HepG2 (cell line): ENCODE measurements at regions not wholly inside any gene's neighbourhood (a gene's known extent, or its start where the extent isn't known, plus 50 kb on each side); places are given as distances from the start of the nearest gene placed in this dataset.

Experiments used
- ARNT2 ChIP-seq: sonication (generic); formaldehyde crosslinking; IDR thresholded peaks from 2 replicates; pipeline ENCODE4 v1.8.0; 2022; ENCODE audit warnings: mild to moderate bottlenecking, low read depth, missing genetic modification reagents, moderate library complexity
- CEBPG ChIP-seq: IDR thresholded peaks from 2 replicates; pipeline ENCODE4 v1.6.1; 2016
- CREM ChIP-seq, 2 experiments: sonication (generic) in 1 of 2; formaldehyde crosslinking in 1 of 2; IDR thresholded peaks; 2 replicates each; pipeline versions ENCODE4 v1.4.0 to v1.6.1; 2016 to 2020; ENCODE audit warnings: antibody characterized with exemption in 1 of 2, mild to moderate bottlenecking in 1 of 2, missing genetic modification reagents in 1 of 2
- FOXK2 ChIP-seq: fragments of 450-650 bp; IDR thresholded peaks from 2 replicates; pipeline ENCODE4 v1.6.1; 2016
- RBFOX2 ChIP-seq: fragments of 200-400 bp; formaldehyde crosslinking; IDR thresholded peaks from 2 replicates; pipeline ENCODE4 v1.6.1; 2017; ENCODE audit warnings: low read depth, mild to moderate bottlenecking, low read length
- RFX5 ChIP-seq: IDR thresholded peaks from 2 replicates; pipeline ENCODE4 v1.6.1; 2011; ENCODE audit warnings: low read depth, low read length, improper control_type of control experiment
- XBP1 ChIP-seq: sonication (generic); formaldehyde crosslinking; IDR thresholded peaks from 2 replicates; pipeline ENCODE4 v1.5.0; 2020; ENCODE audit warnings: missing genetic modification reagents
- ZNF274 ChIP-seq: sonication (generic); formaldehyde crosslinking; IDR thresholded peaks from 2 replicates; pipeline ENCODE4 v1.5.1; 2020; ENCODE audit warnings: mild to moderate bottlenecking, missing genetic modification reagents
- ZNF850 ChIP-seq: sonication (generic); formaldehyde crosslinking; conservative IDR thresholded peaks from 2 replicates; pipeline ENCODE4 v1.9.0; 2021; ENCODE audit warnings: mild to moderate bottlenecking, missing genetic modification reagents
- TF ChIP-seq, protein P1 (sequence below): sonication (generic); formaldehyde crosslinking; IDR thresholded peaks from 2 replicates; pipeline ENCODE4 v1.4.0; 2020; ENCODE audit warnings: missing genetic modification reagents, borderline replicate concordance
- TF ChIP-seq, protein P2 (sequence below): sonication (generic); formaldehyde crosslinking; IDR thresholded peaks from 2 replicates; pipeline ENCODE4 v1.8.0; 2022; ENCODE audit warnings: mild to moderate bottlenecking, missing genetic modification reagents; ENCODE audit not compliant: insufficient replicate concordance

DNA sequence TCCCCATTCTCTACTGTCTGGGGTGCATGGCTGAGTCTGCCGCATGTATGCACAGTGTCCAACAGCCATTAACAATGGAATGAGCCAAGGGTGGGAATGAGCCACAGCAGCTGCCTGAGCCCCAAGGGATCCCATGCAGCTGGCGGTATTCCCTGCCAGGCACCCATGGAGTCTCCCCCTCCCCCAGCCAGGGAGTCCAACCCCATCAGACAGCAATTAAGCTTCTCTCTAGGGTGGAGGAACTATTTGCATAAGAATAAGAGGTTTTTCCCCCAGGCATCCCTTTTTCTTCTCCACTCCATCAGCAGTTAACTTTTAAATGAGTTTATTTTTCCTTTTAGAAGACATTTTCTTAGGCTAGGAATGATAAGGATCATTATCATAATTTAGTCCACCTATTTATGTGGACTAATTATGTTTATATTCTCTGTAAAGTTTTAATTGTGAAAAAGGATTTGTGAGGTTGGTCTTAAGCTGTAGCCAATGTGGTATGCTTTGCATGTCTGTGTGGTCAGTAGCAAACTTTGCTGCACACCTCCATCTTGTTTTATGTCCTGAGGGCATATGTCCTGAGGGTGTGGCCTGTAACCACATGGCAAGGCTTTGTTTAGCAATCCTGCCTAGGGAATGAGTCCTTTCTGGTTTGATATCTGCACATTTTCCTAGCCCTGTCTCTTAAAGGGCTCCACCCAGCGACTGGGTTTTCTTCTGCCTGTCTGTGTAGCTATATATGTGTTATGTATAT, 158.9 kb upstream of the OLIG3 start:
- TF ChIP-seq, protein P1, sequence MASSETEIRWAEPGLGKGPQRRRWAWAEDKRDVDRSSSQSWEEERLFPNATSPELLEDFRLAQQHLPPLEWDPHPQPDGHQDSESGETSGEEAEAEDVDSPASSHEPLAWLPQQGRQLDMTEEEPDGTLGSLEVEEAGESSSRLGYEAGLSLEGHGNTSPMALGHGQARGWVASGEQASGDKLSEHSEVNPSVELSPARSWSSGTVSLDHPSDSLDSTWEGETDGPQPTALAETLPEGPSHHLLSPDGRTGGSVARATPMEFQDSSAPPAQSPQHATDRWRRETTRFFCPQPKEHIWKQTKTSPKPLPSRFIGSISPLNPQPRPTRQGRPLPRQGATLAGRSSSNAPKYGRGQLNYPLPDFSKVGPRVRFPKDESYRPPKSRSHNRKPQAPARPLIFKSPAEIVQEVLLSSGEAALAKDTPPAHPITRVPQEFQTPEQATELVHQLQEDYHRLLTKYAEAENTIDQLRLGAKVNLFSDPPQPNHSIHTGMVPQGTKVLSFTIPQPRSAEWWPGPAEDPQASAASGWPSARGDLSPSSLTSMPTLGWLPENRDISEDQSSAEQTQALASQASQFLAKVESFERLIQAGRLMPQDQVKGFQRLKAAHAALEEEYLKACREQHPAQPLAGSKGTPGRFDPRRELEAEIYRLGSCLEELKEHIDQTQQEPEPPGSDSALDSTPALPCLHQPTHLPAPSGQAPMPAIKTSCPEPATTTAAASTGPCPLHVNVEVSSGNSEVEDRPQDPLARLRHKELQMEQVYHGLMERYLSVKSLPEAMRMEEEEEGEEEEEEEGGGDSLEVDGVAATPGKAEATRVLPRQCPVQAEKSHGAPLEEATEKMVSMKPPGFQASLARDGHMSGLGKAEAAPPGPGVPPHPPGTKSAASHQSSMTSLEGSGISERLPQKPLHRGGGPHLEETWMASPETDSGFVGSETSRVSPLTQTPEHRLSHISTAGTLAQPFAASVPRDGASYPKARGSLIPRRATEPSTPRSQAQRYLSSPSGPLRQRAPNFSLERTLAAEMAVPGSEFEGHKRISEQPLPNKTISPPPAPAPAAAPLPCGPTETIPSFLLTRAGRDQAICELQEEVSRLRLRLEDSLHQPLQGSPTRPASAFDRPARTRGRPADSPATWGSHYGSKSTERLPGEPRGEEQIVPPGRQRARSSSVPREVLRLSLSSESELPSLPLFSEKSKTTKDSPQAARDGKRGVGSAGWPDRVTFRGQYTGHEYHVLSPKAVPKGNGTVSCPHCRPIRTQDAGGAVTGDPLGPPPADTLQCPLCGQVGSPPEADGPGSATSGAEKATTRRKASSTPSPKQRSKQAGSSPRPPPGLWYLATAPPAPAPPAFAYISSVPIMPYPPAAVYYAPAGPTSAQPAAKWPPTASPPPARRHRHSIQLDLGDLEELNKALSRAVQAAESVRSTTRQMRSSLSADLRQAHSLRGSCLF (CRISPR knock-in tag) = no peak
- TF ChIP-seq FOXK2 = no peak
- TF ChIP-seq, protein P2, sequence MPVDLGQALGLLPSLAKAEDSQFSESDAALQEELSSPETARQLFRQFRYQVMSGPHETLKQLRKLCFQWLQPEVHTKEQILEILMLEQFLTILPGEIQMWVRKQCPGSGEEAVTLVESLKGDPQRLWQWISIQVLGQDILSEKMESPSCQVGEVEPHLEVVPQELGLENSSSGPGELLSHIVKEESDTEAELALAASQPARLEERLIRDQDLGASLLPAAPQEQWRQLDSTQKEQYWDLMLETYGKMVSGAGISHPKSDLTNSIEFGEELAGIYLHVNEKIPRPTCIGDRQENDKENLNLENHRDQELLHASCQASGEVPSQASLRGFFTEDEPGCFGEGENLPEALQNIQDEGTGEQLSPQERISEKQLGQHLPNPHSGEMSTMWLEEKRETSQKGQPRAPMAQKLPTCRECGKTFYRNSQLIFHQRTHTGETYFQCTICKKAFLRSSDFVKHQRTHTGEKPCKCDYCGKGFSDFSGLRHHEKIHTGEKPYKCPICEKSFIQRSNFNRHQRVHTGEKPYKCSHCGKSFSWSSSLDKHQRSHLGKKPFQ (CRISPR knock-in tag) = no peak
- TF ChIP-seq ARNT2 (CRISPR knock-in tag) = no peak
- TF ChIP-seq CEBPG (CRISPR knock-in tag) = no peak
- TF ChIP-seq ZNF274 (CRISPR knock-in tag) = no peak
- no peak for TF ChIP-seq XBP1
- no peak for TF ChIP-seq RFX5
- TF ChIP-seq ZNF850 (CRISPR knock-in tag) = no peak
- TF ChIP-seq RBFOX2 = no peak
- TF ChIP-seq CREM (IDR thresholded peaks at IDR 0.05) = no peak
- no peak for TF ChIP-seq CREM (CRISPR knock-in tag; IDR thresholded peaks at IDR 0.05)
